Left ventricle myocardium inferior (tissue), 1 donor: ENCODE measurements at regions not wholly inside any gene's neighbourhood (a gene's known extent, or its start where the extent isn't known, plus 50 kb on each side); places are given as distances from the start of the nearest gene placed in this dataset.

Source experiments
- DNase-seq: peaks from one replicate; pipeline ENCODE4 v3.0.0-alpha.2; 2020
- H3K27ac ChIP-seq: fragments of 200-600 bp; replicated peaks from 2 replicates; pipeline ENCODE4 v1.8.0; 2021
- H3K27me3 ChIP-seq: fragments of 200-600 bp; 2 replicates; pipeline ENCODE4 v1.8.0; 2021; ENCODE audit warnings: low read depth
- H3K36me3 ChIP-seq: fragments of 200-600 bp; 2 replicates; pipeline ENCODE4 v1.8.0; 2021
- H3K4me1 ChIP-seq: fragments of 200-600 bp; 2 replicates; pipeline ENCODE4 v1.8.0; 2021
- H3K4me3 ChIP-seq: fragments of 200-600 bp; 2 replicates; pipeline ENCODE4 v1.8.0; 2021; ENCODE audit warnings: mild to moderate bottlenecking, moderate library complexity
- H3K9me3 ChIP-seq: fragments of 200-600 bp; replicated peaks from 2 replicates; pipeline ENCODE4 v1.8.0; 2021
- intact Hi-C: fragments of 100-400 bp; cut with micrococcal nuclease; formaldehyde crosslinking; loops from one replicate; pipeline ENCODE4 v1.11.0; 2022
- TF ChIP-seq, protein P1 (sequence below): fragments of 200-600 bp; IDR thresholded peaks from 2 replicates; pipeline ENCODE4 v1.8.0; 2021; ENCODE audit warnings: antibody characterized with exemption, mild to moderate bottlenecking, borderline replicate concordance
- donor health status: DM: no; HTN: yes; CAD: no; lungs with severe emphysema.

DNA sequence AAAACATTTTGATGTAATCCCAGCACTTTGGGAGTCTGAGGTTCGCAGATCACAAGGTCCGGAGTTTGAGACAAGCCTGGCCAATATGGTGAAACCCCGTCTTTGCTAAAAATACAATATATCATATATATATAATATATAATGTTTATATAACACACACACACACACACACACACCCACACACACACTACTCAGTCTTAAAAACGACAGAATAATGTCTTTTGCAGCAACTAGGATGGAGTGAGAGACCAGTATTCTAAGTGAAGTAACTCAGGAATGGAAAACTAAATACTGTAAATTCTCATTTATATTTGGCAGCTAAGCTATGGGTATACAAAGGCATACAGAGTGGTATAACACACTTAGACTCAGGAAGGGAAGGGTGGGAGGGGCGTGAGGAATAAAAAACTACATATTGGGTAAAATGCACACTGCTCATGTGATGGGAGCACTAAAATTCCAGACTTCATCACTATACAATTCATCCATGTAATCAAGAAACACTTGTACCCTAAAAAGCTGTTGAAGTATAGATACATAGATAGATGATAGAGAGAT lies 231.2 kb upstream of the SEMA3A start:
- H3K27me3 ChIP-seq: no peaks in the 10 kb centered on the region
- no peak overlapping the region for H3K4me3 ChIP-seq
- no peaks in the 10 kb centered on the region for H3K4me1 ChIP-seq
- H3K27ac ChIP-seq: no peak overlapping the region
- no peak for DNase-seq
- peaks cover 19% of the 10 kb centered on the region for H3K9me3 ChIP-seq
- H3K36me3 ChIP-seq: no peaks in the 10 kb centered on the region
- TF ChIP-seq, protein P1, sequence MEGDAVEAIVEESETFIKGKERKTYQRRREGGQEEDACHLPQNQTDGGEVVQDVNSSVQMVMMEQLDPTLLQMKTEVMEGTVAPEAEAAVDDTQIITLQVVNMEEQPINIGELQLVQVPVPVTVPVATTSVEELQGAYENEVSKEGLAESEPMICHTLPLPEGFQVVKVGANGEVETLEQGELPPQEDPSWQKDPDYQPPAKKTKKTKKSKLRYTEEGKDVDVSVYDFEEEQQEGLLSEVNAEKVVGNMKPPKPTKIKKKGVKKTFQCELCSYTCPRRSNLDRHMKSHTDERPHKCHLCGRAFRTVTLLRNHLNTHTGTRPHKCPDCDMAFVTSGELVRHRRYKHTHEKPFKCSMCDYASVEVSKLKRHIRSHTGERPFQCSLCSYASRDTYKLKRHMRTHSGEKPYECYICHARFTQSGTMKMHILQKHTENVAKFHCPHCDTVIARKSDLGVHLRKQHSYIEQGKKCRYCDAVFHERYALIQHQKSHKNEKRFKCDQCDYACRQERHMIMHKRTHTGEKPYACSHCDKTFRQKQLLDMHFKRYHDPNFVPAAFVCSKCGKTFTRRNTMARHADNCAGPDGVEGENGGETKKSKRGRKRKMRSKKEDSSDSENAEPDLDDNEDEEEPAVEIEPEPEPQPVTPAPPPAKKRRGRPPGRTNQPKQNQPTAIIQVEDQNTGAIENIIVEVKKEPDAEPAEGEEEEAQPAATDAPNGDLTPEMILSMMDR: no peak
- intact Hi-C loops: no loop called here

DNA sequence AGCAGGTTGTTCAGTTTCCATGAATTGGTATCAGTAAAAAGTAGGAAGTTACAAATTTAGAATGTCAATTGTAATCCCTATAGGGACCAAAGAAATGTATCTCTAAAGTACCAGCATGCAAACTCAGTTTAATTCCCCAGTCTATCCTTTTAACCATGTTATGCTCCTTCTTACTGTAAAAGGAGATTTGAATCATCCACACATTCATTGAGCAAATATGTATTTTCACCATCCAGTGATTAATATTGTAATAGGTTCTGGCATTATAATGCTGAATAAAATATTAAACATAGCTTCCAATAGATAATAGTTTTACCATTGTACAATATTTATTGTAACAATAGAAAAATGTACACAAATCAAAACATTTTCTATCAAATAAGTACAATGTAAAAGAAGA lies 228.2 kb upstream of the SEMA3A start:
- intact Hi-C loops: no loop called here
- Histone ChIP-seq H3K9me3 (peaks cover 46% of the 10 kb centered on the region), H3K4me1 (no peaks in the 10 kb centered on the region)

DNA sequence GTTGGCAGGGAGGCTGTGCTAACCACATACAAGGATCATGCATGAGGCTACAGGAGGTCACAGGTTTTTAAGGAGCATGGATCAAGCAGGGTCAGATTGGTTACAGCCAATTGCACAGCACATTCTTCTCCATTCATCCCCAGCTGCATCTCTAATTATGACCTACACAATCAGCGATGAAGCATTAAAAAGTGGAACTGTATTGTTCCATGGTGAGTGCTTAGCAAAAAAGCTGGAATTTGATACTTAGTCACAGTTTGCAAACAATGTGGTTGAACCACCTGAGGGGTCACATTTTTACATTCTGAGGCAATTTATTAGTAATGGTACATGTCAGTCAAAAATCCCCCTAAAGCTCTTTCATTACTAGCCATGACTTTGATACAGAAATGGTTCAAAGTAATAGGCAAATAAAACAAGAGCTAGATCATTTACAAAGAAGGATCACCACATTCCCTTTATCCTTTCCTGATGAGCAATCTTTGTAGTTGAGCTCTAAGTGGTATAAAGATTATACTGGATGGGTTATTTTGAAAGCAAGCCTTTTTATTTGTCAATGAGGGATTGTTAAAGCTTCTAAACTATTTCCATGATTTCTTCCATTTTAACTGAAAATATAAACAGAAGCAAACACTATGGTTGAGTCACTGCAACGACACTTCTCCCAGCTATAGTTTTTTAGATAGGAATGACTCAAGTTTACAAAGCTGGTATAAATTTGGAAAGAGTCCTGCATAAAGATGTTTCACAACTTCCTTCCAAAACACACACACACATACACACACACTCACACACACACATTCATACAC lies 217.8 kb upstream of the SEMA3A start:
- TF ChIP-seq, protein P1: no peak
- H3K27ac ChIP-seq: no peak overlapping the region
- no peak for DNase-seq
- no peak overlapping the region for H3K4me3 ChIP-seq
- no peaks in the 10 kb centered on the region for H3K36me3 ChIP-seq
- peaks cover 15% of the 10 kb centered on the region for H3K9me3 ChIP-seq
- no peaks in the 10 kb centered on the region for H3K27me3 ChIP-seq
- intact Hi-C loops: no loop called here
- no peaks in the 10 kb centered on the region for H3K4me1 ChIP-seq

More for the DNA sequence above, 228.2 kb upstream of the SEMA3A start:
- no peaks in the 10 kb centered on the region for H3K27me3 ChIP-seq
- H3K27ac ChIP-seq: no peak overlapping the region
- H3K36me3 ChIP-seq: no peaks in the 10 kb centered on the region
- H3K4me3 ChIP-seq: no peak overlapping the region
- TF ChIP-seq, protein P1: no peak
- DNase-seq: no peak

DNA sequence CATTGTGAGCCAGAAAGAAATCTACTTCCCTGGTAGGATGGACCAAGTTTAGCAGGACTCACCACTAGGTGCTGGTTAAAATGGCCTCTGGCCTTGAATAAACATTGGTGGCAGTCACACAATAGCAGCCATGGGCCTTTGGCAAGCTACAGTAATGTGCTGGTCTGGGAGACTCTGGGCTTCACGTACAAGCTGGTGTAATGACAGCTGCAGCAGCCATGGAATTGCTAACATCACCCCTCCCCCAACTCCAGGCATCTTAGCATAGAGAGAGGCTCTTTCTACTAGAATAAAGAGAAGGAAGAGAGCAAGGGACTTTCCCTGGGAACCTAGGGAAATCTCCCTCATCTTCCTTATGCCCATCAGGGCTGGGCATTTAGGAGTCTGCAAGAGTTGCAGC lies 205.1 kb upstream of the SEMA3A start:
- Histone ChIP-seq H3K4me1 (no peaks in the 10 kb centered on the region), H3K4me3 (no peak overlapping the region), H3K9me3 (peaks cover 40% of the 10 kb centered on the region), H3K36me3 (no peaks in the 10 kb centered on the region), H3K27me3 (no peaks in the 10 kb centered on the region), H3K27ac (no peak overlapping the region)
- TF ChIP-seq, protein P1: no peak
- DNase-seq: no peak
- intact Hi-C loops: no loop called here

DNA sequence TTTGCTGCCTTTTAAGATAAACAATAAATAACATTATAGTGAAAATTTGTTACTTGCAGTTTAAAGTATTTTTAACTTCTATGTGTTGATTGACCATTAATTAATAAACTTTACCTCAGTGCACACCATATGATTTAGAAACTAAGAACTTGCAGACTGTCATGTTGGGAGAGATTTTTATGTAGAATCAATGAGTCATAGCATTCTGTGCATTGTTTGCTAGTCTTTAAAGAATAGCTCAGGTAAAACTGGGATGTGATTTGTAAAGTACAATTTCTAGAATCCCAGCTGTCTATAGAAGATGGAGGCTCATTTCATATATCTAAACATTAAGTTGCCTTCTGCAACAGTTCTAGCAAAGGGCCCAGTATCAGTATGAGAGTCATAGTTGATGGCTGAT lies 199.6 kb upstream of the SEMA3A start:
- no peak for DNase-seq
- TF ChIP-seq, protein P1: no peak

More for the DNA sequence above, 199.6 kb upstream of the SEMA3A start:
- H3K27ac ChIP-seq: no peak overlapping the region
- no peaks in the 10 kb centered on the region for H3K4me1 ChIP-seq
- no peaks in the 10 kb centered on the region for H3K36me3 ChIP-seq
- intact Hi-C loops: no loop called here
- no peaks in the 10 kb centered on the region for H3K27me3 ChIP-seq
- no peaks in the 10 kb centered on the region for H3K9me3 ChIP-seq
- no peak overlapping the region for H3K4me3 ChIP-seq
